ENCODE measurements at regions not wholly inside any gene's neighbourhood (a gene's known extent, or its start where the extent isn't known, plus 50 kb on each side); places are given as distances from the start of the nearest gene placed in this dataset.

DNA sequence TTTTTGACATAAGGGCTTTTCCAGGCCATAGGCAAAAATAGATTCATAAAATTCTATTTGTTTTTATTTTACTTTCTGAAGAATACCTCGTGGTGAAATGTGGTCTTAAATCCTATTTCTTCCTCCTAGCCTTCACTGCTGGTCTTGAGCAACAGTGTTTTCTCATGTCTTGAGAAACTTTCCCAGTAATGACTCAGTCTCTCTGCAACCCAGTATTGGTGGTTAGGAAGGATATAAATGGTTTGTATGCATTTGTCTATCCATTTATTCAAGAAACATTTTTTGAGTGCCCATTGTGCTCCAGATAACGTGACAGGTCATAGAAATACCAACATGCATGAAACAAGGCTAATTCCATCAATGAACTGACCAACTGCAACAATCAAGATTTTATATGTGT, 213.9 kb downstream of the TMEM114 start:
- no peak for DNase-seq
- Histone ChIP-seq H3K27me3 (ENCODE audit: low read depth) (peaks cover 17% of the 10 kb centered on the region), H3K27ac (replicated peaks) (no peak overlapping the region), H3K4me1 (no peaks in the 10 kb centered on the region), H3K36me3 (no peaks in the 10 kb centered on the region), H3K4me3 (no peak overlapping the region), H3K9me3 (replicated peaks) (peaks cover 1% of the 10 kb centered on the region)
- no peak for TF ChIP-seq CTCF (IDR thresholded peaks at IDR 0.05; ENCODE audit: borderline replicate concordance)
- intact Hi-C loops (cut with micrococcal nuclease), result no loop called here

GRCh38 chr16:8375232-8375587, 215.1 kb downstream of the TMEM114 start:
- intact Hi-C loops (cut with micrococcal nuclease), result no loop called here

DNA sequence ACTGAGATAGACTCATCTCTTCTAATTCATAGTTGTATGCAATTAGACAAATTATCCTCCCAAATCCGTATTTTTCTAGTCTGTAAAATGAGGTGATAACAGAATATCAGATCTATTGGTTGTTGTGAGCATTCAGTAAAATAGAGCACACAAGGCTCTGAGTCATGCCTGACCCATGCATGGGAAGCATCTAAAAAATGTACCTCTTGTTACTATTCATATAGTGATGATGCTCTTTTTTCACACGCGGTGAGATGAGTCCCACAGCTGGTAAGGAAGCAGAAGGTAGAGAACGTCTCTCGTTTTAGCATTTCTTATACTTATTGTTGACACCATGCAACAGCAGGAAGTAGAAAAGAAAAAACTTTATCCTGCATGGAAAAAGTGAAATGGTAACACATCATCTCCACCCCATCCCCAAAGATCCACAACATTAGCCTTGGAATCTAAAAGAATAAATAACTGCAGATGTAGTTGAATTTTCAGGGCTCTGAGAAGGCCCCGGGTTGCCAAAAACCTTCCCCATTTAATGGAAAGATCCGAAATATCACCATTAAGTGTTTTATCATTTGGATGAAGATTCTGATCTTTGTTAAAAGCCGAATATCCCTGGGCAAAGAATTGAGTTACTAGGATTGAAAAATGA, 215.6 kb downstream of the TMEM114 start:
- TF ChIP-seq CTCF (IDR thresholded peaks at IDR 0.05; ENCODE audit: borderline replicate concordance), result no peak
- no peak overlapping the region for H3K4me3 ChIP-seq
- no peaks in the 10 kb centered on the region for H3K36me3 ChIP-seq
- H3K27ac ChIP-seq (replicated peaks), result no peak overlapping the region
- no peaks in the 10 kb centered on the region for H3K4me1 ChIP-seq
- peaks cover 14% of the 10 kb centered on the region for H3K27me3 ChIP-seq (ENCODE audit: low read depth)
- no peak for DNase-seq
- intact Hi-C loops (cut with micrococcal nuclease), result no loop called here
- H3K9me3 ChIP-seq (replicated peaks), result peaks cover 8% of the 10 kb centered on the region

More at GRCh38 chr16:8375232-8375587, 215.1 kb downstream of the TMEM114 start:
- DNase-seq, result no peak
- Histone ChIP-seq H3K27ac (replicated peaks) (no peak overlapping the region), H3K4me1 (no peaks in the 10 kb centered on the region), H3K4me3 (no peak overlapping the region), H3K9me3 (replicated peaks) (peaks cover 8% of the 10 kb centered on the region), H3K27me3 (ENCODE audit: low read depth) (peaks cover 14% of the 10 kb centered on the region), H3K36me3 (no peaks in the 10 kb centered on the region)
- TF ChIP-seq CTCF (IDR thresholded peaks at IDR 0.05; ENCODE audit: borderline replicate concordance), result no peak

DNA sequence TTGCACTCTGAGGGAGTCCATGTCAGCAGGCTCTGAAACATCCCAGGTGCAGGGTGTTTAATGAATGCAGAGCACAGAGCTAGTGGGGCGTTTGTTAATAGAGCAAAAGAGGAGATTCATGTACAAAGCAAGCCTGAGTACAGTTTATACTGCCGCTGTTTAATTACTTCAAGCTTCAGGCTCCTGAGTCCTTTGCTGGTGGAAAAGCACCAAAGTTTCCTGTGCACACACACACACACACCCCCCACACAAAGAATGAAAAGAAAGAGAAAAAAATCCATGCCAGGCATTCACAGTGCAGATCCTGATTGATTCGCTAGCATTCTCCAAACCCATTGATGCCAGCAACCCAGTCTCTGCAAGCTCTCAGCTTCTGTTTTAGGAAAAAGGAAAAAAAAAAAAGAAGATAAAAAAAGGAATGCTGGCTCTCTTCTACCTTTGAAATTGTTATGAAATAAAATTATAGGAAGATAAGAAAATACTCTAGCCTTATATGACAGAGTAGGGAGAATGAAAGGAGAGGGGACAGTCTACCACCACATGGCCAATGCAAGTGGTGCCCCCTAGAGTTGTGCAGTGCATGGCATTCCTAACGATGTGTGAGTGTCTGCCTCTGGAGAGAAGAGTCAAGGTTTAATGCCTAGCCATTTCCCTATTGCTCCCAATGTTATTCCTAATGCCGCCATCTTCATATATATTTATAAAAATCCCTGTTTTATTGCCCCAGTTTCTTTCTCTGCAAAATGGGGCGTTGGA, 216.5 kb downstream of the TMEM114 start:
- intact Hi-C loops (cut with micrococcal nuclease), result no loop called here
- DNase-seq, result no peak
- Histone ChIP-seq H3K4me3 (no peak overlapping the region), H3K4me1 (no peaks in the 10 kb centered on the region), H3K36me3 (no peaks in the 10 kb centered on the region), H3K27me3 (ENCODE audit: low read depth) (peaks cover 18% of the 10 kb centered on the region), H3K9me3 (replicated peaks) (peaks cover 8% of the 10 kb centered on the region), H3K27ac (replicated peaks) (no peak overlapping the region)
- TF ChIP-seq CTCF (IDR thresholded peaks at IDR 0.05; ENCODE audit: borderline replicate concordance), result no peak

GRCh38 chr16:8372141-8372540, 218.2 kb downstream of the TMEM114 start:
- H3K27ac ChIP-seq (replicated peaks), result no peak overlapping the region
- DNase-seq, result no peak
- no peak for TF ChIP-seq CTCF (IDR thresholded peaks at IDR 0.05; ENCODE audit: borderline replicate concordance)

More at GRCh38 chr16:8372141-8372540, 218.2 kb downstream of the TMEM114 start:
- intact Hi-C loops (cut with micrococcal nuclease), result no loop called here
- Histone ChIP-seq H3K36me3 (no peaks in the 10 kb centered on the region), H3K27me3 (ENCODE audit: low read depth) (peaks cover 14% of the 10 kb centered on the region), H3K9me3 (replicated peaks) (peaks cover 8% of the 10 kb centered on the region), H3K4me3 (no peak overlapping the region), H3K4me1 (no peaks in the 10 kb centered on the region)
